ENCODE measurements at regions not wholly inside any gene's neighbourhood (a gene's known extent, or its start where the extent isn't known, plus 50 kb on each side); places are given as distances from the start of the nearest gene placed in this dataset.

- no peak for TF ChIP-seq CTCF (IDR thresholded peaks at IDR 0.05)
- ATAC-seq (no peak), DNase-seq (no peak), FAIRE-seq (no peak)
- Histone ChIP-seq H3K36me3 (no peaks in the 10 kb centered on the region), H3K9me3 (no peaks in the 10 kb centered on the region), H3K27me3 (no peaks in the 10 kb centered on the region), H3K4me3 (no peak overlapping the region), H3K4me1 (no peaks in the 10 kb centered on the region), H3K27ac (no peak overlapping the region)
- WGBS, 2 donors: 67 to 70% methylated on average over 3 of the region's 3 CpGs
- intact Hi-C loops (cut with DNase I): no loop called here
These were observed 153.8 kb upstream of the RASA1 start for GRCh38 chr5:87113861-87114260.

- Histone ChIP-seq H3K27me3 (no peaks in the 10 kb centered on the region), H3K4me1 (no peaks in the 10 kb centered on the region), H3K4me3 (no peak overlapping the region), H3K27ac (no peak overlapping the region), H3K9me3 (no peaks in the 10 kb centered on the region), H3K36me3 (no peaks in the 10 kb centered on the region)
- ATAC-seq (no peak), FAIRE-seq (no peak), DNase-seq (no peak)
- WGBS, 2 donors: 76 to 88% methylated on average over 4 of the region's 4 CpGs
- intact Hi-C loops (cut with DNase I): no loop called here
- TF ChIP-seq CTCF (IDR thresholded peaks at IDR 0.05): no peak
These were observed 153.1 kb upstream of the RASA1 start for GRCh38 chr5:87114631-87115030.

DNA sequence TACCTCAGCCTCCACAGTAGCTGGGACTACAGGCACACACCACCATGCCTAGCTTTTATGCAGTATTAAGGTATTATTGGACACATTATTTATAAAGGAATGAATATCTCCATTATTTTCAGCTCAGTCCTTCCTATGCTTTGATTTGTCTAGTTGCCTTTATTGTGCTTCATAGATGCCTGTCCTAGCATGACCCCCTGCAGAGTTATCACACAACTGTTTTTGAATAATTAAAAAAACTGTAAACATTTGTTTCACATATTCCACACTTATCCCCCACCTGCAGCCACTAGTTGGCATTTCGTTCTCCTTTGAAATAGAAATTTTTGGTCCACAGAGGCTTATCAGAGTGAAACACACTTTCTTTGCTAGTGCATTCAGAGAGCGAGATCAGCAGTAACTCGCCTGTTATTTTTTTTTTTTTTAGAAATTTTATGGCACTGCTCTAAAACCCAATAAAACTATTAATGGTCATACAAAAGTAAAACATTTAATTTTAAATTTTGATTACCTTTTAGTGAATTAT is 151.8 kb upstream of the RASA1 start:
- H3K27me3 ChIP-seq: no peaks in the 10 kb centered on the region
- no peak for TF ChIP-seq CTCF (IDR thresholded peaks at IDR 0.05)
- peaks cover 0 to 4% (median 0%) of the 10 kb centered on the region in 3 donors for H3K4me1 ChIP-seq
- no peak for ATAC-seq
- FAIRE-seq: no peak
- intact Hi-C loops (cut with DNase I): no loop called here
- no peak for DNase-seq
- WGBS, 2 donors: 62 to 66% methylated on average over 3 of the region's 3 CpGs
- no peak overlapping the region for H3K27ac ChIP-seq
- no peaks in the 10 kb centered on the region for H3K36me3 ChIP-seq
- no peak overlapping the region for H3K4me3 ChIP-seq
- no peaks in the 10 kb centered on the region for H3K9me3 ChIP-seq

DNA sequence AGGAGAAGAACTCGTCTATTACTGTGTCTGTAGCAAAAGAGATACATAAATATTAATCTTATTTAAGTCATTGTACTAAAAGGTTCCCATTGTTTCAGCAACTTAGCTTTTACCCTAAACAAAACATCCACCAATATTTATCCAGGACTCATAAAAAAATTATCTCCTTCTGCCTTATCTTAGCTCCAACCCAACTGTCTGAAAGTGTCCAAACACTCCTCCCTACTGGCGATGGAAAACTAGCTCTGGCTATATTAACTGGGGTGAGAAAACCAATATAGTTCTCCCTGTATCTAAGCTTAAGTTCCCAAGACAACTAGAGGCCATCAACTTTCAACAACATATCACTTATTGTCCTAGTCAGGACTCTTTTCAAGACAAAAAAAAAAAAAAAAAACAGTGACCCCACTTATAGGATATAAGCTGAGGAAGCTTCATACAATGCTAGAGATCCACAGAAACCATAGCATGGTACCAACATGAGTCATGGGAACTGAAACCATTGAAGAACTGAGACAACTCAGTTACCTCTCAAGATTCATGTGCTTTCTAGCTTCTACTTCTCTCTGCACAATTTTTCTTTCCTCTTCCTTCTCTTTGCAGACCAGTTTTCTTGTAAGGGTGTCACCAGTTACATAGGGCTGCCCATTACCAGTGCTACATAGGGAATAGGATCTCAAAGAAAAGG is 150.7 kb upstream of the RASA1 start:
- WGBS, 2 donors: 52 to 58% methylated on average over 2 of the region's 2 CpGs
- H3K9me3 ChIP-seq: no peaks in the 10 kb centered on the region
- H3K36me3 ChIP-seq: no peaks in the 10 kb centered on the region
- no peaks in the 10 kb centered on the region for H3K27me3 ChIP-seq
- peaks cover 0 to 4% (median 0%) of the 10 kb centered on the region in 3 donors for H3K4me1 ChIP-seq
- no peak for DNase-seq
- no peak for FAIRE-seq
- no peak overlapping the region for H3K4me3 ChIP-seq
- TF ChIP-seq CTCF (IDR thresholded peaks at IDR 0.05): no peak
- no peak for ATAC-seq
- H3K27ac ChIP-seq: no peak overlapping the region
- intact Hi-C loops (cut with DNase I): no loop called here

DNA sequence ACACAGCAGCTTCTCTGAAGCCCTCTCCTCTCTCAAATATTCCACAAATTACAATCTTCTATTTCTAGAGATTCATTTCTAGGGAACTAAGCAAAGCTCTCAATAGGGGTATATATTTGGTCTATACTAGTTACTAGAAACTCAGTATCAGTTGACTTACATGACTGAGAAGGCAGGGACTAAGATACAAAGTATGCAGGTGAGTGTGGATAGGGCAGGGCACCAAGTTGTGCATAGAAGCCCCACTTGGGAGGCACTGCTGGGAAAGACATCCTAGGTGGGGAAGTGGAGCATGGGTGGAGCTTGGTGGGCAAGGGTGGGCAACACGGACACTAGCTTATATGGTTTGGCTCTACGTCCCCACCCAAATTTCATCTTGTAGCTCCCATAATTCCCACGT is 148.1 kb upstream of the RASA1 start:
- Histone ChIP-seq H3K27me3 (no peaks in the 10 kb centered on the region), H3K36me3 (no peaks in the 10 kb centered on the region), H3K27ac (no peak overlapping the region), H3K4me1 (peaks cover 0 to 4% (median 0%) of the 10 kb centered on the region in 3 donors), H3K4me3 (no peak overlapping the region), H3K9me3 (no peaks in the 10 kb centered on the region)
- intact Hi-C loops (cut with DNase I): no loop called here
- WGBS, 2 donors: 86 to 89% methylated on average over 3 of the region's 3 CpGs
- TF ChIP-seq CTCF (IDR thresholded peaks at IDR 0.05): no peak
- DNase-seq (no peak), FAIRE-seq (no peak), ATAC-seq (no peak)

Data from pancreas (tissue), 10 donors.